HG03439 (cell line): ENCODE measurements at regions not wholly inside any gene's neighbourhood (a gene's known extent, or its start where the extent isn't known, plus 50 kb on each side); places are given as distances from the start of the nearest gene placed in this dataset.
"Not testable (repeated sequence)": the region's sequence is repeated elsewhere in the genome, so short reads cannot be mapped to it uniquely, and the experiment has no call there.

Experiments
- ATAC-seq: cut with Tn5 transposase; IDR thresholded peaks from one replicate; pipeline ENCODE4 v1.9.1; 2021; ENCODE audit warnings: mild to moderate bottlenecking, moderate library complexity; ENCODE audit not compliant: unreplicated experiment

DNA sequence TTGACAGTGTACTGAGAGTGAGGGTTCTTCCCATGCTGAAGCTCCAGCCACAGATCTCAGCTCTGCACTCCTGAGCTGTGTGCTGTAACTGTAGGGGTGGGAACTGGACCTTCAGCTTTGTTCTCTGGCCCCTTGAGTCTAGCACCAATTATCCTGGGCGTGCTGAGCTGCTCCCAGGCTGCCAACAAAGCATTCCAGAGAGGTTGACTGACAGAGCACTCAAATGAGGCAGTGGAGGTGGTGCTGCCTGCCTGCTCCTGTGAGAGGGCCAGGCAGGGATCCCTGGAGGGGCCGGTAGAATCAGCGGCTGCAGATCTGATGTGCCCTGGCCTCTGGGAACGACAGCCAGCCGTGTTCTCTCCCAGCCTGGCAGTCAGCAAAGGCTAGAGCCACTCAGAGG, 375.7 kb upstream of the AADAT start:
- ATAC-seq = no peak

DNA sequence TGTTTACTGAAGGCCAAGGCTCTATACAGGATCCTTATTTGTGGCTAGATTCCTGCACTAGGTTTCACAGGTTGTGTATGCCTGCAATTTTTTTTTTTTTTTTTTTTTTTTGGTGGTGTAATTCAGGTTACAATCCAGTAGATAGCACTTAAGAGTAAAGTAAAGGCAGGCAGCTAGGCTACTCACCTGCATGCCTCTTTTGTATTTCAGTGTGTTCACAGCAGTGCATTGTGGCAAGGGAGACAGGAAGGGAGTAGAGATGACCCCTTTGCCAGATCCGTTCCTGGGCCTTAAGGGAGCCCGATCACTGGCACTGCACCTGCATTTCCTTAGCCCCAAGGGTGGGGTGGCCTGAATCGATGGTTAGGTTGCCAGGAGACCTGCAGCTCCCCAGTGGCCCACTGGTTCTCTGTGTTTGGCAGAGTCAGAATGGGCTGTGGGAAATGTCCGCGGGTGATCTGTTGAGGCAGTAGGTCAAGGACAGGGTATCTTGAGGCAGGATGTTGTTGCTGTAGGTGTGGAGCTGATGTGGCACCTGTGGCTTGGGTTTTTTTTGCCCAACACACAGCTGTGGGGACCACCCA, 374.9 kb upstream of the AADAT start:
- ATAC-seq = no peak

- no peak for ATAC-seq
These were observed 357.0 kb upstream of the AADAT start for GRCh38 chr4:170446782-170447181.

- not testable (repeated sequence) for ATAC-seq
These were observed 351.4 kb upstream of the AADAT start for GRCh38 chr4:170441146-170441545.

- no peak for ATAC-seq
These were observed 339.2 kb upstream of the AADAT start for GRCh38 chr4:170428929-170429328.

DNA sequence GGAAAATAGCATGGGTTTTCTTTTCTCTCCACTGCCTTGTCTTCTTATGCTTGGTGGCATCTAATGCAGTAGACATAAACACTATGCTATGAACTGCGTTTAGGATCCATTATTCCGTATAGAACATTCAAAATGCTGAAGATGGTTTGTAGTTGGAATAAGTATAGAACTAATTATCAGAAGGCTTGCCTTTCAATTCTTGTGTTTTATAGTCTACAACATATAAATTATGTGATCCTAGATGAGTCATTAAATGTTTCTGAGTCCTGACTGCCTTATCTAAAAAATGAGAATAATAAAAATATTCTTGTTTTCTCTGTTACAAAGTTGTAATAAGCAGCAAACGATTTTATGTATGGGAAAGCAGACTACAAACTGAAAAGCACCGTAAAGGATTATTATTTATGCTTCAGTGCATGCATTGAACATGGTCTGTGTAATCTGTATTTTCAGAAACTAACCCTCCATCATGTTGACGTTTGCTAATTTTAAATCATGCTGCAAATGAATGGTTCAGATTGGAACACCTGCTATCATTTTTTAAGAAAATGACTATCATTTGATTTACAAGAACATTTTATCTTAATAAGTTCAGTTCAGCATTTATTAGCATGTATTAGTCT, 335.9 kb upstream of the AADAT start:
- no peak for ATAC-seq

GRCh38 chr4:170425040-170425439, 335.3 kb upstream of the AADAT start:
- ATAC-seq = no peak

DNA sequence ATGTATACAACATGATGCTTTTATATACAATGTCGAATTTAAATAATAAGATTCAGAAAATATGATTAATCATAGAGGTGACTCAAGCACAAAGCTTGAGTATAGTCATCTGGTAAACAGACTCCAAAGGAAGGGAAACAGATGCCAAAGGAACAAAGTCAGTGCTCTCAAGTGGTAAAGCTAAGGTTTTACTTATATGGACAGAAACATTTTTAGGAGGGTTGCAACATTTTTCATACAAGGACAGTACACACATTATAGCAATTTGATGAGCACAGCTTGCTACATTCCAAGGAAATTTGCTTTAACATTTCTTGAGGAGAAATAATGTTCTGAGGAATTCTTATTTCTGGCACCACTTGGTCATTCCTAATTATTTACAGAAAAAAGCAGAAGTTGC, 333.4 kb upstream of the AADAT start:
- no peak for ATAC-seq

GRCh38 chr4:170420255-170420693, 330.5 kb upstream of the AADAT start:
- no peak for ATAC-seq

DNA sequence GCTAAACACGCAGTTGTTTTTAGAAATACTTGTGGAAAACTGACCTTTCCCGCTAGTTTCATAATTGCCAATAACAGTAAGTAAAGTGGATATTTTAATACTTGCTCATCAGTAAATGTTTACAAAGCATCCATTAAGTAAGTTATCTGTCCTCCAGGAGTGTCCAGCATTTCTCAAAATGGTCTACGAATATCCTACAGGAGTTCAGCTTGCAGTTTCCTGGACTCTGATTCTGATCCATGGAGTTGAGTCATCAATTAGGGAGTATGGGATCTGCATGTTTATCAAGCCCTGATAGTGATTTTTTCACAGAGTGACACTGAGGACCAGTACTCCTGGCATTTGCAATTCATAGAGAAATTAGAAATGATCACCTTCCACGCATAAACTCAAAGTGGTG, 325.2 kb upstream of the AADAT start:
- no peak for ATAC-seq

GRCh38 chr4:170414360-170414759, 324.6 kb upstream of the AADAT start:
- ATAC-seq = no peak

- no peak for ATAC-seq
These were observed 324.2 kb upstream of the AADAT start for GRCh38 chr4:170413951-170414350.

DNA sequence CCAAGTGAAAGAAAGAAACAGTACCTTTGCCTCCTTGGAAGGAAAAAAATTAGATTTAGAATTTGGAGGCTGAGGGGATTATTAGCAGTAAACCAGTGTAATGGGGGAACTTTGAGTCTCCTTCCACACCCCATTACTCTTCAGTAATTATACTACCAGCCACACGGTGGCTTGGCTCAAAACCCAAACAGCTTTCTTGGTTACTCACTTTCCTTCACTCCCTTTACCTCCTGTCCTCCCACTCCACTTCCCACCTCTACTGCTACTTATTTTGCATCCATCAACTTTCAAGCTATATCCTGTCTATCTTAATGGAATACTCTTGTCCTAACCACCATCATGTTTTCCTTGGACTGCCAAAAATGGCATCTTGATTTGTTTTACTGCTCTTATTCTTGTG, 310.6 kb upstream of the AADAT start:
- no peak for ATAC-seq

- no peak for ATAC-seq
These were observed 310.0 kb upstream of the AADAT start for GRCh38 chr4:170399581-170400293.

GRCh38 chr4:170398218-170398617, 308.5 kb upstream of the AADAT start:
- no peak for ATAC-seq

DNA sequence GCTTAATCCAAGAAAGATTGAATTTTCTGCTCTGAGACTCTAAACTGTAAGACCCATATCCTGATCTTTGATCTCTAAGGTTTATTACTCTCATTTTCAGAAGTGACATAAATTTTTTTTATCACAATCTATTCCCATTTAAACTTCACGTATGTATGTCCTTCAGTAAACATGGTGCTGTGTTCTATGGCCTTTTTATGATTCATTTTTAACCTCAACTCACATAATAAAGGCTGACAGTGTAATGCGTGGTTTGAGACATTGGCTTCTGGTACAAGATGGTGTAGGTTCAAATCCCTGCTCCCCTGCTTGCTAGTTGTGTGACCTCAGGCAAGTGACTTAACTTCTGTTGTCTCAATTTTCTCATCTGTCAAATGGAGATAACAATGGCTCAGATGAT, 306.0 kb upstream of the AADAT start:
- no peak for ATAC-seq

DNA sequence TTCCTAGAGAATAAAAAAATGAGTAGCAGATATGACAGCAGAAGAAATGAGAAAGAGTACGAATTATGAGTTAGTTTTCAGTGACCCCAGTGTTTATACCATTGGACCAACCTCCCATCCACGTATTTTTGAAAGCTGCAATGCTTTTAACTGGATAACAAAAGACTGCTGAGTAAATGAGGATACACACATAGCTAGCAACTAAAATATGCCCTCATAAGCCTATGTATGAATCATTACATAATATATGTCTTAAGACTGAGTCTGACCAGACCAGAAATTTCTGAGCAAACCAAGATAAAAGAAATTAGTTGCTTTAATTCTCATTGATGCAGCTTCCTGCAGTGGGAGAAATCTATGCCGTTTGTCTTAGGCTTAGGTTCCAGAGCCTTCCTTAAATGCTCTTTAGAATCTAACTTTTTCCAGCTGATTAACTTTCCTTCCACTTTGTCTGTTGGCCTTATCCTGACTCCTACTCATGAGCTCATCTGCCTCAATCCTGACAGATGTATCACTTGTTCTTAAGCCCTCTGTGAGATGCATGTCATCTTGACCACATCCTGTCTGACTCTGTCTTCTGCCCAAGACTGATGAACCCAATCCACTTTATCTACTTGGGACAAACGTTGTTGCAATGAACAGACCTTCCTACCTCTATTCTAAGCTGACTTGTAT, 301.4 kb upstream of the AADAT start:
- ATAC-seq = no peak

- no peak for ATAC-seq
These were observed 299.7 kb upstream of the AADAT start for GRCh38 chr4:170389411-170389810.

DNA sequence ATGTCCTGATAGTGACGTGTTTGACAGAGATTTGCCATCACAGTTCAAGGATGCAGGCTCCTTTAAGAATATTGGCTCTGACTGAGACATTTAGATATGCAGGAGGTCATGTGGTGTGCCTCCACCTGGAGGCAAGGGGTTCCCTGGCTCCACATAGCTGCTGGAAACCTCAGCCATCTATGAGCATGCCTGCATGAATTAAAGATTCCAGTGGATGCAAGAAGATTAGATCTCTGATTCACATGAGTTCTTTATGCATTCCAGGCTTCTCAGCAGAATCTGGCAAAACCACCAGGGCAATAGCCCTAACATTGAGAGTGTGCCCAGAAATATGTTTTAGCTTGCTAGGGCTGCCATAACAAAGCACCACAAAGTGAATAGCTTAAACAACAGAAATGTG, 298.5 kb upstream of the AADAT start:
- ATAC-seq = no peak

DNA sequence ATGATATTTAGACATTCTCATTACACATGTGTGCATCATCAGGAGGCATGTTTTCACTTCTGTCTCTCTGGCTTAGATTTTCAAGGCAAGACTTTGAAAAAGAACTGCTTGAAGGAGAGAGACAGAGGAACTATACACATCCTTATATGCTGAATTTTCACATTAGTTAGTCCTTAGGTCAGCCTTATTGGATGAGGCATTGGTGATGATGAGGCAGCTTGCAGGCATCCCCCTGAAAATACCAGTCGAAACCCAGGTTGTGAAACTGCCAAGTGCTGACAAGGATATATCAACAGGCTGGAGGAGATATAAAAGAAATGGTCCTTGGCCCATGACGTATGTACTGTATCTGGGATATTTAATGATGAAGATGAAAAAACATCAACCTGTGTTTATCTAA, 297.2 kb upstream of the AADAT start:
- ATAC-seq = no peak

GRCh38 chr4:170386511-170386910, 296.8 kb upstream of the AADAT start:
- no peak for ATAC-seq

- peak; percentile 98 for ATAC-seq
These were observed 285.0 kb upstream of the AADAT start for GRCh38 chr4:170374770-170375169.
